DMS53 (cell line): ENCODE measurements at regions not wholly inside any gene's neighbourhood (a gene's known extent, or its start where the extent isn't known, plus 50 kb on each side); places are given as distances from the start of the nearest gene placed in this dataset.
"Not testable (repeated sequence)": the region's sequence is repeated elsewhere in the genome, so short reads cannot be mapped to it uniquely, and the experiment has no call there.

Experiments
- DNase-seq: peaks from one replicate; lab custom pipeline; 2025; lab: John Stamatoyannopoulos, UW

GRCh38 chr2:205865056-205865455, 182.8 kb downstream of the NRP2 start:
- no peak for DNase-seq

GRCh38 chr2:205864491-205864890, 182.2 kb downstream of the NRP2 start:
- no peak for DNase-seq

- not testable (repeated sequence) for DNase-seq
These were observed 180.5 kb downstream of the NRP2 start for GRCh38 chr2:205862761-205863160.

GRCh38 chr2:205860885-205861284, 178.6 kb downstream of the NRP2 start:
- DNase-seq: no peak

- DNase-seq: no peak
These were observed 177.9 kb downstream of the NRP2 start for GRCh38 chr2:205860181-205860580.

GRCh38 chr2:205858881-205859441, 176.7 kb downstream of the NRP2 start:
- peak; percentile 72 for DNase-seq

GRCh38 chr2:205858275-205858674, 176.0 kb downstream of the NRP2 start:
- DNase-seq: no peak

GRCh38 chr2:205857520-205858237, 175.4 kb downstream of the NRP2 start:
- no peak for DNase-seq

GRCh38 chr2:205852457-205852856, 170.2 kb downstream of the NRP2 start:
- no peak for DNase-seq

- no peak for DNase-seq
These were observed 168.3 kb downstream of the NRP2 start for GRCh38 chr2:205850611-205851010.

- no peak for DNase-seq
These were observed 167.8 kb downstream of the NRP2 start for GRCh38 chr2:205850132-205850531.

- DNase-seq: no peak
These were observed 166.8 kb downstream of the NRP2 start for GRCh38 chr2:205849136-205849535.

GRCh38 chr2:205848601-205849000, 166.3 kb downstream of the NRP2 start:
- DNase-seq: no peak
